ENCODE measurements at regions not wholly inside any gene's neighbourhood (a gene's known extent, or its start where the extent isn't known, plus 50 kb on each side); places are given as distances from the start of the nearest gene placed in this dataset.

DNA sequence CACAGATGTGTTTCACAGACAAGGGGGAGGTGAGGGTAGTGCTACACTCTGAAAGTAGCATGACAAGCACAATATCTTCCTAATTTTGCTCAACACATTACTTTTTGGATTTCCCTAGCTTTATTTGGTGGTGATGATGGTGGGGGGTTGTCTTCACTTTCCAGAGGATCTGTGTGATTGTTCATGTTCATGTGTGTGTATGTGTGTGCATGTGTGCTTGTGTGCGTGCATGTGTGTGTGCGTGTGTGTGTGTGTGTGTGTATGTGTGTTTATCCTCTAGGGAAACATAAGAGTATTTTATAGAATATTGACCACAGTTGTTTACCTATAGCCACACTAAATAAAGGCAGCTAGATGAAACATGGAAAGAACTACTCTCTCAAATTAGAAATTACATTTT, 183.8 kb upstream of the EYA4 start:
- no peaks in the 10 kb centered on the region for H3K9me3 ChIP-seq (replicated peaks; ENCODE audit: control insufficient read depth, insufficient read depth, low read length)
- no TSS peak for BruUV-seq (replicated peaks)
- no peak overlapping the region for H3K27ac ChIP-seq (ENCODE audit: insufficient read depth, low read depth, low read length)
- H3K9ac ChIP-seq (replicated peaks; ENCODE audit: extremely low read depth, insufficient read depth, low read length), result no peak overlapping the region
- H3K36me3 ChIP-seq (ENCODE audit: control insufficient read depth in 2 of 2, extremely low read depth in 1 of 2, insufficient read depth in 2 of 2, low read length in 2 of 2), result no peaks in the 10 kb centered on the region
- intact Hi-C loops (cut with micrococcal nuclease), result loop anchor here (5.0 kb wide), 1 partner anchor 1725 kb away; no protein-coding TSS in a partner anchor
- ChIA-PET CTCF (no interaction called here), POLR2A (no interaction called here)
- no peaks in the 10 kb centered on the region for H3K9me1 ChIP-seq (replicated peaks; ENCODE audit: control insufficient read depth, extremely low read depth, insufficient read depth, low read length)
- no peak overlapping the region for H3K4me3 ChIP-seq (replicated peaks in 1 of 3; ENCODE audit: insufficient read depth in 1 of 3, low read depth in 1 of 3, low read length in 3 of 3)
- TF ChIP-seq, protein P1, sequence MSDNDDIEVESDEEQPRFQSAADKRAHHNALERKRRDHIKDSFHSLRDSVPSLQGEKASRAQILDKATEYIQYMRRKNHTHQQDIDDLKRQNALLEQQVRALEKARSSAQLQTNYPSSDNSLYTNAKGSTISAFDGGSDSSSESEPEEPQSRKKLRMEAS (IDR thresholded peaks at IDR 0.05; ENCODE audit: insufficient read depth, insufficient read length), result no peak
- TF ChIP-seq POLR2AphosphoS5 (IDR thresholded peaks at IDR 0.05; ENCODE audit: insufficient read depth, low read depth, low read length) (no peak), MYC (IDR thresholded peaks at IDR 0.05; ENCODE audit: low read depth, low read length) (no peak), GATA2 (IDR thresholded peaks at IDR 0.05; ENCODE audit: insufficient read depth, insufficient read length, low read depth, low read length) (no peak)
- dilution Hi-C loops (cut with MboI; ENCODE audit: extremely low pct_ligation_motif_present, low sequenced_read_pairs), result no loop called here
- DNase-seq (ENCODE audit: low read depth, low spot score) (no peak), FAIRE-seq (no peak)
- no peaks in the 10 kb centered on the region for H3K4me1 ChIP-seq (ENCODE audit: control insufficient read depth, extremely low read depth, insufficient read depth, low read length)
- H3K27me3 ChIP-seq (ENCODE audit: control insufficient read depth in 2 of 2, insufficient read depth in 2 of 2, low read length in 2 of 2), result no peaks in the 10 kb centered on the region
- no peak overlapping the region for H2AFZ ChIP-seq (ENCODE audit: low read depth, low read length)
- H4K20me1 ChIP-seq (replicated peaks; ENCODE audit: control insufficient read depth, extremely low read depth, insufficient read depth, low read length), result no peaks in the 10 kb centered on the region
- H3K4me2 ChIP-seq (ENCODE audit: insufficient read depth, low read length), result no peak overlapping the region
- H3K79me2 ChIP-seq (ENCODE audit: control insufficient read depth, insufficient read depth, low read length), result no peaks in the 10 kb centered on the region

DNA sequence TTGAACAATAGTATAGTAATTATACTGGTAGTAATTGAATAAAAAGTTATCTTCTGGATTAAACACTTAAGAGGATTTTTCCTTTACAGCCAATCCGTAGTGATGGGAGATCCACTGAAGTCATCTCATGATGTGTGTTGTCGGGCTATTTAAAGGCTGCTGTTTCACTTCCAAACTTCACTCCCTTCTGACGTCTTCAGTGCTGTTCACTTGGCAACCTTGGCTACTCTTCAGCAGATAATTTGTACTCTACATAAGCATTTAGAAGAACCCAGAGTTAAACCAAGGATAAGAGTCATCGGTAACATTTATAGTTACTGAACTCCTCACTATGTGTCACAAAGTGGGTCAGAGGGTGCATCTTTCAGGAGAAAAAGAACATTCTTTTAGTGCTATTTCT, 179.1 kb upstream of the EYA4 start:
- H2AFZ ChIP-seq (ENCODE audit: low read depth, low read length), result no peak overlapping the region
- H3K9ac ChIP-seq (replicated peaks; ENCODE audit: extremely low read depth, insufficient read depth, low read length), result no peak overlapping the region

More for the DNA sequence above, 179.1 kb upstream of the EYA4 start:
- Histone ChIP-seq H3K36me3 (ENCODE audit: control insufficient read depth in 2 of 2, extremely low read depth in 1 of 2, insufficient read depth in 2 of 2, low read length in 2 of 2) (no peaks in the 10 kb centered on the region), H3K27me3 (ENCODE audit: control insufficient read depth in 2 of 2, insufficient read depth in 2 of 2, low read length in 2 of 2) (no peaks in the 10 kb centered on the region), H4K20me1 (replicated peaks; ENCODE audit: control insufficient read depth, extremely low read depth, insufficient read depth, low read length) (no peaks in the 10 kb centered on the region), H3K9me1 (replicated peaks; ENCODE audit: control insufficient read depth, extremely low read depth, insufficient read depth, low read length) (no peaks in the 10 kb centered on the region), H3K4me3 (replicated peaks in 1 of 3; ENCODE audit: insufficient read depth in 1 of 3, low read depth in 1 of 3, low read length in 3 of 3) (no peak overlapping the region), H3K27ac (ENCODE audit: insufficient read depth, low read depth, low read length) (no peak overlapping the region), H3K9me3 (replicated peaks; ENCODE audit: control insufficient read depth, insufficient read depth, low read length) (no peaks in the 10 kb centered on the region), H3K4me2 (ENCODE audit: insufficient read depth, low read length) (no peak overlapping the region), H3K4me1 (ENCODE audit: control insufficient read depth, extremely low read depth, insufficient read depth, low read length) (no peaks in the 10 kb centered on the region), H3K79me2 (ENCODE audit: control insufficient read depth, insufficient read depth, low read length) (no peaks in the 10 kb centered on the region)
- POLR2A ChIA-PET, result no interaction called here
- dilution Hi-C loops (cut with MboI; ENCODE audit: extremely low pct_ligation_motif_present, low sequenced_read_pairs) (no loop called here), intact Hi-C loops (cut with micrococcal nuclease) (no loop called here)
- CTCF ChIA-PET, result no interaction called here
- DNase-seq (ENCODE audit: low read depth, low spot score), result no peak
- TF ChIP-seq EZH2 (IDR thresholded peaks at IDR 0.05; ENCODE audit: borderline replicate concordance, low read depth, low read length, severe bottlenecking) (no peak), GATA2 (IDR thresholded peaks at IDR 0.05; ENCODE audit: insufficient read depth, insufficient read length, low read depth, low read length) (no peak), JUN (IDR thresholded peaks at IDR 0.05; ENCODE audit: borderline replicate concordance, insufficient read depth, insufficient read length, low read depth) (no peak), FOS (IDR thresholded peaks at IDR 0.05; ENCODE audit: borderline replicate concordance, insufficient read depth, low read length) (no peak), POLR2AphosphoS5 (IDR thresholded peaks at IDR 0.05; ENCODE audit: insufficient read depth, low read depth, low read length) (no peak), POLR2A (IDR thresholded peaks at IDR 0.05; ENCODE audit: low read depth, low read length) (no peak), MYC (IDR thresholded peaks at IDR 0.05; ENCODE audit: low read depth, low read length) (no peak)
- TF ChIP-seq, protein P2, sequence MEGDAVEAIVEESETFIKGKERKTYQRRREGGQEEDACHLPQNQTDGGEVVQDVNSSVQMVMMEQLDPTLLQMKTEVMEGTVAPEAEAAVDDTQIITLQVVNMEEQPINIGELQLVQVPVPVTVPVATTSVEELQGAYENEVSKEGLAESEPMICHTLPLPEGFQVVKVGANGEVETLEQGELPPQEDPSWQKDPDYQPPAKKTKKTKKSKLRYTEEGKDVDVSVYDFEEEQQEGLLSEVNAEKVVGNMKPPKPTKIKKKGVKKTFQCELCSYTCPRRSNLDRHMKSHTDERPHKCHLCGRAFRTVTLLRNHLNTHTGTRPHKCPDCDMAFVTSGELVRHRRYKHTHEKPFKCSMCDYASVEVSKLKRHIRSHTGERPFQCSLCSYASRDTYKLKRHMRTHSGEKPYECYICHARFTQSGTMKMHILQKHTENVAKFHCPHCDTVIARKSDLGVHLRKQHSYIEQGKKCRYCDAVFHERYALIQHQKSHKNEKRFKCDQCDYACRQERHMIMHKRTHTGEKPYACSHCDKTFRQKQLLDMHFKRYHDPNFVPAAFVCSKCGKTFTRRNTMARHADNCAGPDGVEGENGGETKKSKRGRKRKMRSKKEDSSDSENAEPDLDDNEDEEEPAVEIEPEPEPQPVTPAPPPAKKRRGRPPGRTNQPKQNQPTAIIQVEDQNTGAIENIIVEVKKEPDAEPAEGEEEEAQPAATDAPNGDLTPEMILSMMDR (IDR thresholded peaks at IDR 0.05; ENCODE audit: extremely low read depth in 1 of 2, insufficient read depth in 1 of 2, low read depth in 1 of 2, low read length in 2 of 2), result no peak
- TF ChIP-seq, protein P1 (IDR thresholded peaks at IDR 0.05; ENCODE audit: insufficient read depth, insufficient read length), result no peak
- BruUV-seq (replicated peaks), result no TSS peak
- FAIRE-seq, result no peak

Data from endothelial cell of umbilical vein (primary cell).